D341Med (cell line): ENCODE measurements at regions not wholly inside any gene's neighbourhood (a gene's known extent, or its start where the extent isn't known, plus 50 kb on each side); places are given as distances from the start of the nearest gene placed in this dataset.
"Not testable (repeated sequence)": the region's sequence is repeated elsewhere in the genome, so short reads cannot be mapped to it uniquely, and the experiment has no call there.

ENCODE experiments used
- DNase-seq: peaks from one replicate; pipeline ENCODE4 v3.0.0; 2012; ENCODE audit warnings: low spot score

DNA sequence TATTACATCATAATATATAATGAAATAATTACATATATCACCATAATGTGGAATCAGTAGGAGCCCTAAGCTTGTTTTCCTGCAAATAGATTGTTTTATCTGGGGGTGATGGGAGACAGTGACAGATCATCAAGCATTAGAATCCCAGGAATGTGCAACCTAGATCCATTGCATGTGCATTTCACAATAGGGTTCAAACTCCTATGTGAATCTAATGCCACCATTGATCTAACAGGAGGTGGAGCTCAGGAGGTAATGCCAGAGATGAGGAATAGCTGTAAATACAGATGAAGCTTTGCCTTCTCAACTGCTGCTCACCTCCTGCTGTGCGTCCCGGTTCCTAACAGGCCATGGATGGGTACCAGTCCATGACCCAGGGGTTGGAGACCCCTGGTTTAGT lies 63.8 kb upstream of the CHORDC1 start:
- DNase-seq: no peak

DNA sequence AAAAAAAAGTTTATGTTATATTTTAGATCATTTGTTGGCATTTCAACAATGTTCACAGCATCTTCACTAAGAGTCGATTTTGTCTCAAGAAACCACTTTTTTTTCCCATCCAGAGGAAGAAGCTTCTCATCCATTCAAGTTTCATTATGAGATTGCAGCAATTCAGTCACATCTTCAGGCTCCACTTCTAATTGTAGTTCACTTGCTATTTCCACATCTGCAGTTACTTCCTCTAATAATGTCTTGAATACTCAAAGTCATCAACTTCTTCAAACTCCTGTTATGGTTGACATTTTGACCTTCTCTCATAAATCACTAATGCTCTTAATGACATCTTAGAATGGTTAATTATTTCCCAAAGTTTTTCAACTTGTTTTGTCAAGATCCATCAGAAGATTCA lies 61.3 kb upstream of the CHORDC1 start:
- no peak for DNase-seq

- not testable (repeated sequence) for DNase-seq
Measured at GRCh38 chr11:90282551-90283071, 59.8 kb upstream of the CHORDC1 start.

DNA sequence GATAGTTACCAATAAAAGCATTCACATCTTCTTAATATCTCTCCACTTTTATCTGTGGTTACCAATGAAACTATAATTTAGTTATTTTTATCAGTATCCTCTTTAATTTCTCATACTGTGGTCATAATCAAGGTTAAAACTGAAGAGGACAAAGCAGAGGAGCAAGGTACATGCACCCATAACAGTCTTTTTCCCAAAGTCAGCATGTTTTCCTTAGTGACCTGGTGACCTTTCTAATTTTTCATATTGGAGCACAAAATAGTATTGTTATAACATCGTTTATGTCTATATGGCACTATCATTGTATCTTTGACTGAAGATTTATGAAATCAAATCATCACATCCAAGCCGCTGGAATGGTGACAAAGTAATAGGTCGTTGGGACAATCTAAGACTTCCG lies 51.5 kb upstream of the CHORDC1 start:
- DNase-seq: no peak
